H1 (cell line): ENCODE measurements at regions not wholly inside any gene's neighbourhood (a gene's known extent, or its start where the extent isn't known, plus 50 kb on each side); places are given as distances from the start of the nearest gene placed in this dataset.

Experiments
- CTCF ChIA-PET: fragments of 300-600 bp; sonication (Branson Sonifier 250); formaldehyde crosslinking; loops from one replicate; lab custom pipeline; 2021; ENCODE audit not compliant: partially characterized antibody; lab: Charles Lee
- POLR2A ChIA-PET: fragments of 300-600 bp; sonication (Branson Sonifier 250); formaldehyde crosslinking; loops from one replicate; lab custom pipeline; 2021; ENCODE audit warnings: inconsistent platforms; ENCODE audit not compliant: partially characterized antibody; lab: Charles Lee
- DNase-seq, 2 experiments: peaks; one replicate each; pipeline versions ENCODE4 v3.0.0 to v3.0.0-alpha.2; 2010 to 2022; ENCODE audit warnings: low spot score in 2 of 2, low read depth in 1 of 2, mixed read lengths in 1 of 2
- FAIRE-seq: peaks from 2 replicates; lab custom pipeline; 2011; peaks lifted over from hg19 to GRCh38; lab: Jason Lieb, UNC
- H2AFZ ChIP-seq: 2 replicates; pipeline ENCODE4 v1.8.1; 2012; ENCODE audit warnings: low read length, inconsistent platforms
- H2AK5ac ChIP-seq: 2 replicates; pipeline ENCODE4 v1.6.1; 2013; ENCODE audit warnings: low read depth, low read length
- H2BK120ac ChIP-seq: replicated peaks from 2 replicates; pipeline ENCODE3; 2013; ENCODE audit warnings: low read depth, low read length, inconsistent platforms
- H2BK12ac ChIP-seq: 2 replicates; pipeline ENCODE4 v1.6.1; 2013; ENCODE audit warnings: low read depth, low read length
- H2BK15ac ChIP-seq: 2 replicates; pipeline ENCODE4 v1.6.1; 2013; ENCODE audit warnings: low read length
- H2BK20ac ChIP-seq: 2 replicates; pipeline ENCODE4 v1.6.1; 2013; ENCODE audit warnings: low read length
- H2BK5ac ChIP-seq: 2 replicates; pipeline ENCODE4 v1.6.1; 2013; ENCODE audit warnings: low read depth, low read length
- H3K14ac ChIP-seq: 2 replicates; pipeline ENCODE4 v1.6.1; 2013; ENCODE audit warnings: inconsistent platforms; ENCODE audit not compliant: insufficient read length
- H3K18ac ChIP-seq: 2 replicates; pipeline ENCODE4 v1.6.1; 2013; ENCODE audit warnings: low read length; ENCODE audit errors: extremely low read depth
- H3K23ac ChIP-seq: 2 replicates; pipeline ENCODE4 v1.6.1; 2013; ENCODE audit warnings: inconsistent platforms; ENCODE audit not compliant: insufficient read length
- H3K23me2 ChIP-seq: 2 replicates; pipeline ENCODE4 v1.6.1; 2013; ENCODE audit warnings: low read depth, low read length
- H3K27ac ChIP-seq: 2 replicates; pipeline ENCODE4 v1.6.1; 2011; ENCODE audit warnings: low read depth, low read length, inconsistent platforms
- H3K27me3 ChIP-seq, 4 experiments: replicated peaks in 1 of 4; 1 replicate in 1 of 4; 2 replicates in 3 of 4; pipeline versions ENCODE4 v1.6.1 to v1.8.1; 2011 to 2013; ENCODE audit warnings: low read length in 3 of 4, mild to moderate bottlenecking in 3 of 4, inconsistent platforms in 2 of 4, mixed read lengths in 2 of 4, moderate library complexity in 1 of 4; ENCODE audit not compliant: control insufficient read depth in 3 of 4, insufficient read depth in 3 of 4; ENCODE audit errors: extremely low read depth in 1 of 4
- H3K36me3 ChIP-seq, 4 experiments: 2 replicates each; pipeline versions ENCODE4 v1.6.1 to v1.8.1; 2011 to 2013; ENCODE audit warnings: mild to moderate bottlenecking in 4 of 4, low read length in 3 of 4, moderate library complexity in 2 of 4, control low read depth in 1 of 4, inconsistent platforms in 1 of 4; ENCODE audit not compliant: insufficient read depth in 4 of 4, control insufficient read depth in 2 of 4
- H3K4ac ChIP-seq: replicated peaks from 2 replicates; pipeline ENCODE3; 2013; ENCODE audit warnings: low read length, low read depth, mixed read lengths, inconsistent platforms; ENCODE audit not compliant: insufficient read length
- H3K4me1 ChIP-seq, 4 experiments: replicated peaks in 1 of 4; 1 replicate in 1 of 4; 2 replicates in 3 of 4; pipeline versions ENCODE4 v1.6.1 to v1.8.1; 2011 to 2013; ENCODE audit warnings: low read length in 3 of 4, inconsistent platforms in 2 of 4, mixed read lengths in 1 of 4; ENCODE audit not compliant: insufficient read depth in 4 of 4, control insufficient read depth in 3 of 4
- H3K4me2 ChIP-seq, 2 experiments: 2 replicates each; pipeline versions ENCODE4 v1.6.1 to v1.8.1; 2011 to 2013; ENCODE audit warnings: low read depth in 2 of 2, low read length in 2 of 2, control low read depth in 1 of 2, inconsistent platforms in 1 of 2, mild to moderate bottlenecking in 1 of 2; ENCODE audit not compliant: insufficient read depth in 1 of 2
- H3K4me3 ChIP-seq, 4 experiments: fragments of 200-600, 300-600 bp in 1 of 4; sonication (generic), shearing (Covaris generic), sonication (Bioruptor Twin) in 1 of 4; 2 replicates each; pipeline versions ENCODE4 v1.5.1 to v1.8.1; 2011 to 2016; ENCODE audit warnings: low read length in 4 of 4, low read depth in 3 of 4, control low read depth in 2 of 4, inconsistent platforms in 2 of 4, mild to moderate bottlenecking in 2 of 4, mixed read lengths in 1 of 4, moderate library complexity in 1 of 4; ENCODE audit not compliant: insufficient read depth in 2 of 4; ENCODE audit errors: extremely low read depth in 1 of 4
- H3K56ac ChIP-seq: replicated peaks from 2 replicates; pipeline ENCODE3; 2013; ENCODE audit warnings: low read depth, mild to moderate bottlenecking, mixed read lengths, low read length, inconsistent platforms; ENCODE audit not compliant: insufficient read length
- H3K79me1 ChIP-seq: 2 replicates; pipeline ENCODE4 v1.6.1; 2013; ENCODE audit warnings: low read depth, low read length, control low read depth
- H3K79me2 ChIP-seq, 2 experiments: 2 replicates each; pipeline versions ENCODE4 v1.6.1 to v1.8.1; 2012 to 2013; ENCODE audit warnings: low read length in 2 of 2, mild to moderate bottlenecking in 2 of 2, inconsistent platforms in 1 of 2; ENCODE audit not compliant: insufficient read depth in 2 of 2, control insufficient read depth in 1 of 2
- H3K9ac ChIP-seq, 4 experiments: replicated peaks in 1 of 4; 1 replicate in 1 of 4; 2 replicates in 3 of 4; pipeline versions ENCODE4 v1.6.1 to v1.8.1; 2011 to 2013; ENCODE audit warnings: low read depth in 3 of 4, low read length in 3 of 4, control low read depth in 2 of 4, mild to moderate bottlenecking in 2 of 4, moderate library complexity in 2 of 4, inconsistent platforms in 1 of 4; ENCODE audit errors: extremely low read depth in 1 of 4
- H3K9me3 ChIP-seq, 2 experiments: 2 replicates each; pipeline versions ENCODE4 v1.6.1 to v1.8.1; 2012 to 2013; ENCODE audit warnings: mild to moderate bottlenecking in 2 of 2, moderate library complexity in 2 of 2, control low read depth in 1 of 2, inconsistent platforms in 1 of 2, low read depth in 1 of 2, low read length in 1 of 2, mixed read lengths in 1 of 2; ENCODE audit not compliant: insufficient read depth in 2 of 2
- H4K20me1 ChIP-seq, 2 experiments: replicated peaks in 1 of 2; 2 replicates each; pipeline versions ENCODE3 to v1.8.1; 2011 to 2013; ENCODE audit warnings: inconsistent platforms in 2 of 2, low read length in 2 of 2, mild to moderate bottlenecking in 1 of 2; ENCODE audit not compliant: insufficient read depth in 2 of 2, control insufficient read depth in 1 of 2
- H4K5ac ChIP-seq: 2 replicates; pipeline ENCODE4 v1.6.1; 2013; ENCODE audit warnings: low read length, low read depth, mixed read lengths, inconsistent platforms; ENCODE audit not compliant: insufficient read length
- H4K8ac ChIP-seq: 2 replicates; pipeline ENCODE4 v1.8.0; 2013; ENCODE audit warnings: mild to moderate bottlenecking, moderate library complexity, low read length, inconsistent platforms; ENCODE audit not compliant: insufficient read depth; ENCODE audit errors: extremely low read depth
- H4K91ac ChIP-seq: replicated peaks from 2 replicates; pipeline ENCODE3; 2013; ENCODE audit warnings: low read length, mixed read lengths, inconsistent platforms; ENCODE audit not compliant: insufficient read length
- EGR1 ChIP-seq: IDR thresholded peaks from 2 replicates; pipeline ENCODE4 v1.6.1; 2011; ENCODE audit warnings: low read depth, low read length, borderline replicate concordance
- HDAC2 ChIP-seq, 2 experiments: fragments of 300-600 bp in 1 of 2; sonication (generic) in 1 of 2; IDR thresholded peaks; 2 replicates each; pipeline ENCODE4 v1.6.1; 2011 to 2012; ENCODE audit warnings: low read depth in 2 of 2, low read length in 2 of 2, mild to moderate bottlenecking in 2 of 2, moderate library complexity in 2 of 2, borderline replicate concordance in 1 of 2, inconsistent platforms in 1 of 2
- RFX5 ChIP-seq: IDR thresholded peaks from 2 replicates; pipeline ENCODE4 v1.6.1; 2011; ENCODE audit warnings: low read depth, low read length, improper control_type of control experiment, borderline replicate concordance
- RNF2 ChIP-seq: fragments of 200-900, 300-1000 bp; sonication (generic); IDR thresholded peaks from 2 replicates; pipeline ENCODE4 v1.7.1; 2016; ENCODE audit warnings: borderline replicate concordance, low read depth, mild to moderate bottlenecking, antibody characterized with exemption, low read length; ENCODE audit not compliant: poor library complexity, severe bottlenecking; ENCODE audit errors: missing control alignments
- SIX5 ChIP-seq: IDR thresholded peaks from 2 replicates; pipeline ENCODE4 v1.6.1; 2011; ENCODE audit warnings: mild to moderate bottlenecking, low read depth, low read length
- SP2 ChIP-seq: IDR thresholded peaks from 2 replicates; pipeline ENCODE4 v1.6.1; 2012; ENCODE audit warnings: mild to moderate bottlenecking, low read length, inconsistent platforms
- WGBS, 2 experiments: shearing (Covaris generic) in 1 of 2; methylation state at CpG; one replicate each; pipeline versions ENCODE4 v1.1.6 to v1.1.7; 2013 to 2015; ENCODE audit warnings: low lambda C conversion rate in 2 of 2, mixed read lengths in 2 of 2, inconsistent platforms in 1 of 2, low coverage in 1 of 2, missing lambda C conversion rate in 1 of 2; ENCODE audit not compliant: insufficient replicate concordance in 2 of 2, insufficient coverage in 1 of 2, insufficient read length in 1 of 2; ENCODE audit errors: extremely low coverage in 1 of 2, missing lambda C conversion rate in 1 of 2; 5-methylcytosine and 5-hydroxymethylcytosine counted together
- TF ChIP-seq, protein P1 (sequence below): IDR thresholded peaks from 2 replicates; pipeline ENCODE4 v1.6.1; 2011; ENCODE audit warnings: low read depth, mild to moderate bottlenecking, low read length; ENCODE audit not compliant: insufficient read depth

DNA sequence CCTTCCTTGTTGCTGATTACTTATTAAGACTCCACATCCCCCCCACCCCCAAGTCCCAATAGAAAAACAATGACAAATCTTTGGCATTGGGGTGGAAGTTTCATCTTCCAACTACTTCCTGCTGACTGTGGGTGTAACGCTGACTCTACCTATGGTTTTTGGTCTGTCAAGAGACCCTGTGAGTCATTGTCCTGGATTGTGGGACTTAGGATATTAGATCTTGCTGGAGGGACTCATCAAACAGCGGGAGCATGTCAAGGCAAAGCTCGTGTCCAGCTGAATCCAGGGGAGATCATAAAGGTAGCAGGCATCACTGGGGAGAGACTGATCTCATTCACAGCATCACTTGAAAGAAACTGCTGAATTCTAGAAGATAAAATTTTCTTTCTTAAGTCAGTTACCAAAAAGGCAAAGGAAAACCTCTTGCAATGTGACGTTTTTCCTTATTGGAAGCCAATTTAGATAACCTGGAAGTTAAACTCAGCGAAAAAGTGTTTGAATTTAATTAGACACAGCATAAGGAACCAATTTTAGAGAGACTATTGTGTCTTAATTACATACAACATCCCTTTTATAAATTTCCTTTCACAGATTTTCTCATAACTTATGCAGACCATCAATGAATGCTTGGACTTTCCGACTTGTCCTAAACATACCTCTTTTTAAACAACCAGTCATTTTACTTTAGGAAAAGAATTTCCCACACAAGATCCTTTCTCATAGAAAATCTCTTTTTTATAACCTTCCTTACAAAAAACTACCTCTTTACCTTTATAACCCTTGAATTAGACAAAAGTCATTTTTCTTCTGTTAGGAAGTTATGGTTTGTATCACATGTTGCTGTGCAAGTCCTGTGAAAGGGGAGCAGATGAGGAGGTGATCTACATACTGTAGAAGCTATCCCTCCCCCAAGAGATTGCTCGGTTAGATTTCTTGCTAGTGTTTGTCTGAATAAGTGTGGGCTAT, 94.6 kb upstream of the SCAF11 start:
- H4K5ac ChIP-seq = no peak overlapping the region
- FAIRE-seq (peak; percentile 19), DNase-seq (no peak)
- no peaks in the 10 kb centered on the region for H3K4me1 ChIP-seq
- no peak overlapping the region for H3K4me2 ChIP-seq
- TF ChIP-seq, protein P1, sequence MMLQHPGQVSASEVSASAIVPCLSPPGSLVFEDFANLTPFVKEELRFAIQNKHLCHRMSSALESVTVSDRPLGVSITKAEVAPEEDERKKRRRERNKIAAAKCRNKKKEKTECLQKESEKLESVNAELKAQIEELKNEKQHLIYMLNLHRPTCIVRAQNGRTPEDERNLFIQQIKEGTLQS = no peak
- TF ChIP-seq HDAC2 (IDR thresholded peaks at IDR 0.05; ENCODE audit: borderline replicate concordance in 1 of 2, low read depth in 2 of 2, low read length in 2 of 2) (no peak), RFX5 (no peak), RNF2 (no peak), SP2 (no peak), EGR1 (no peak), SIX5 (no peak)
- H3K23ac ChIP-seq = no peak overlapping the region
- no peak overlapping the region for H4K8ac ChIP-seq
- H3K14ac ChIP-seq = no peak overlapping the region
- CTCF ChIA-PET = interaction anchor here (0.6 to 3.7 kb wide), 2 partner anchors 13 to 151 kb away, joined by 3 to 21 read pairs; no protein-coding TSS in a partner anchor
- no peak overlapping the region for H4K91ac ChIP-seq
- H4K20me1 ChIP-seq = no peaks in the 10 kb centered on the region
- no peaks in the 10 kb centered on the region for H3K79me2 ChIP-seq
- no peak overlapping the region for H3K9ac ChIP-seq
- 81% methylated on average over 7 of the region's 7 CpGs; no CpG with 5 or more reads in 1 of the 2 experiments for WGBS, 2 experiments
- no peak overlapping the region for H2BK12ac ChIP-seq
- no peak overlapping the region for H2BK120ac ChIP-seq
- no peak overlapping the region for H2BK5ac ChIP-seq
- H3K27me3 ChIP-seq = no peaks in the 10 kb centered on the region
- no peaks in the 10 kb centered on the region for H3K23me2 ChIP-seq
- no peak overlapping the region for H3K27ac ChIP-seq
- no peak overlapping the region for H3K18ac ChIP-seq
- POLR2A ChIA-PET = no interaction called here
- H2AK5ac ChIP-seq = no peak overlapping the region
- H2BK20ac ChIP-seq = no peak overlapping the region
- no peak overlapping the region for H2BK15ac ChIP-seq
- no peak overlapping the region for H3K4me3 ChIP-seq
- H3K9me3 ChIP-seq = peaks cover 36 to 39% of the 10 kb centered on the region in 2 experiments
- H3K4ac ChIP-seq = no peak overlapping the region
- no peak overlapping the region for H2AFZ ChIP-seq
- peaks cover 0 to 4% (median 0%) of the 10 kb centered on the region in 4 experiments; a peak in 1 of 8 replicates for H3K36me3 ChIP-seq
- no peak overlapping the region for H3K56ac ChIP-seq
- H3K79me1 ChIP-seq = no peaks in the 10 kb centered on the region
